HG03439 (cell line): ENCODE measurements at regions not wholly inside any gene's neighbourhood (a gene's known extent, or its start where the extent isn't known, plus 50 kb on each side); places are given as distances from the start of the nearest gene placed in this dataset.

Experiments
- ATAC-seq: cut with Tn5 transposase; IDR thresholded peaks from one replicate; pipeline ENCODE4 v1.9.1; 2021; ENCODE audit warnings: mild to moderate bottlenecking, moderate library complexity; ENCODE audit not compliant: unreplicated experiment

GRCh38 chr1:87673309-87673708 is 344.6 kb downstream of the LMO4 start:
- ATAC-seq = no peak

GRCh38 chr1:87673748-87674147 is 345.1 kb downstream of the LMO4 start:
- no peak for ATAC-seq

- ATAC-seq = no peak
Measured at GRCh38 chr1:87674791-87675190, 346.1 kb downstream of the LMO4 start.

- ATAC-seq = no peak
Measured at GRCh38 chr1:87678266-87678665, 349.6 kb downstream of the LMO4 start.

- no peak for ATAC-seq
Measured at GRCh38 chr1:87682565-87682964, 353.9 kb downstream of the LMO4 start.

GRCh38 chr1:87683196-87683956 is 354.7 kb downstream of the LMO4 start:
- no peak for ATAC-seq

GRCh38 chr1:87684194-87684593 is 355.5 kb downstream of the LMO4 start:
- no peak for ATAC-seq

- ATAC-seq = no peak
Measured at GRCh38 chr1:87684713-87685205, 356.1 kb downstream of the LMO4 start.

GRCh38 chr1:87685311-87686135 is 356.8 kb downstream of the LMO4 start:
- ATAC-seq = no peak

GRCh38 chr1:87686136-87686495 is 357.4 kb downstream of the LMO4 start:
- no peak for ATAC-seq

- ATAC-seq = no peak
Measured at GRCh38 chr1:87686671-87687070, 358.0 kb downstream of the LMO4 start.

GRCh38 chr1:87688136-87688535 is 359.5 kb downstream of the LMO4 start:
- no peak for ATAC-seq

GRCh38 chr1:87689487-87689886 is 360.8 kb downstream of the LMO4 start:
- no peak for ATAC-seq

GRCh38 chr1:87696483-87696882 is 367.8 kb downstream of the LMO4 start:
- ATAC-seq = no peak

- no peak for ATAC-seq
Measured at GRCh38 chr1:87702455-87702854, 373.8 kb downstream of the LMO4 start.

GRCh38 chr1:87705233-87705632 is 376.6 kb downstream of the LMO4 start:
- no peak for ATAC-seq

- ATAC-seq = no peak
Measured at GRCh38 chr1:87706203-87706602, 377.5 kb downstream of the LMO4 start.

- no peak for ATAC-seq
Measured at GRCh38 chr1:87706779-87707228, 378.1 kb downstream of the LMO4 start.

GRCh38 chr1:87707411-87707810 is 378.7 kb downstream of the LMO4 start:
- ATAC-seq = no peak

- no peak for ATAC-seq
Measured at GRCh38 chr1:87712261-87713010, 383.8 kb downstream of the LMO4 start.

GRCh38 chr1:87714278-87714677 is 385.6 kb downstream of the LMO4 start:
- no peak for ATAC-seq
